B cell (primary cell): ENCODE measurements at regions not wholly inside any gene's neighbourhood (a gene's known extent, or its start where the extent isn't known, plus 50 kb on each side); places are given as distances from the start of the nearest gene placed in this dataset.

Experiments used
- ATAC-seq: fragments of 200-7000 bp; cut with Tn5 transposase; one replicate; pipeline ENCODE4 v1.10.0; 2021; ENCODE audit warnings: low read depth, mild to moderate bottlenecking, moderate number of reproducible peaks, moderate library complexity
- CTCF ChIA-PET: fragments of 350-600 bp; sonication (Branson Sonifier 250); formaldehyde crosslinking; loops from one replicate; lab custom pipeline; 2021; ENCODE audit warnings: antibody characterized with exemption, inconsistent platforms; lab: Charles Lee
- POLR2A ChIA-PET: fragments of 350-600 bp; sonication (Branson Sonifier 250); formaldehyde crosslinking; loops from one replicate; lab custom pipeline; 2021; ENCODE audit warnings: antibody characterized with exemption; lab: Charles Lee
- DNase-seq: peaks from one replicate; pipeline ENCODE4 v3.0.0; 2013
- H2AFZ ChIP-seq: 2 replicates; pipeline ENCODE4 v1.6.1; 2012; ENCODE audit warnings: mild to moderate bottlenecking, low read depth, low read length; ENCODE audit not compliant: insufficient read depth, poor library complexity, severe bottlenecking
- H3K27ac ChIP-seq, 2 donors: 1 replicate in 1 of 2; 2 replicates in 1 of 2; pipeline ENCODE4 v1.5.1; 2012 to 2013; ENCODE audit warnings: low read length in 2 of 2, mild to moderate bottlenecking in 2 of 2, moderate library complexity in 1 of 2
- H3K27me3 ChIP-seq, 4 experiments: fragments of 200-600 bp in 1 of 4; sonication (generic) in 1 of 4; replicated peaks in 1 of 4; 1 replicate in 2 of 4; 2 replicates in 2 of 4; pipeline versions ENCODE4 v1.6.1 to v1.7.0; 2013 to 2016; ENCODE audit warnings: low read length in 3 of 4, mild to moderate bottlenecking in 2 of 4, mixed read lengths in 1 of 4, moderate library complexity in 1 of 4; ENCODE audit not compliant: insufficient read depth in 4 of 4, control insufficient read depth in 3 of 4; ENCODE audit errors: control extremely low read depth in 1 of 4
- H3K36me3 ChIP-seq, 2 experiments: replicated peaks in 1 of 2; 1 replicate in 1 of 2; 2 replicates in 1 of 2; pipeline versions ENCODE4 v1.6.1 to v1.7.1; 2013; ENCODE audit warnings: low read length in 1 of 2; ENCODE audit not compliant: insufficient read depth in 2 of 2, control insufficient read depth in 1 of 2; ENCODE audit errors: control extremely low read depth in 1 of 2, extremely low read depth in 1 of 2
- H3K4me1 ChIP-seq, 2 donors: fragments of 200-600 bp in 1 of 2; sonication (generic) in 1 of 2; 1 replicate in 1 of 2; 2 replicates in 1 of 2; pipeline versions ENCODE4 v1.5.1 to v1.6.1; 2013 to 2017; ENCODE audit warnings: low read length in 2 of 2; ENCODE audit not compliant: control insufficient read depth in 2 of 2, insufficient read depth in 2 of 2
- H3K4me2 ChIP-seq: replicated peaks from 2 replicates; pipeline ENCODE3; 2012; ENCODE audit warnings: mild to moderate bottlenecking, low read depth, low read length; ENCODE audit not compliant: poor library complexity, severe bottlenecking
- H3K4me3 ChIP-seq, 5 experiments: fragments of 200-600 bp in 1 of 5; sonication (generic) in 1 of 5; 1 replicate in 3 of 5; 2 replicates in 2 of 5; pipeline versions ENCODE4 v1.5.1 to v1.7.0; 2011 to 2016; ENCODE audit warnings: low read length in 4 of 5, mild to moderate bottlenecking in 4 of 5, low read depth in 2 of 5, control low read depth in 1 of 5, moderate library complexity in 1 of 5; ENCODE audit not compliant: insufficient read depth in 1 of 5; ENCODE audit errors: control extremely low read depth in 1 of 5, extremely low read depth in 1 of 5
- H3K79me2 ChIP-seq: fragments of 200-600 bp; sonication (generic); one replicate; pipeline ENCODE4 v1.6.0; 2016; ENCODE audit warnings: low read length; ENCODE audit not compliant: control insufficient read depth, insufficient read depth
- H3K9ac ChIP-seq: fragments of 200-600 bp; sonication (generic); 2 replicates; pipeline ENCODE4 v1.6.1; 2017; ENCODE audit warnings: mild to moderate bottlenecking, low read length, moderate library complexity
- H3K9me3 ChIP-seq, 3 donors: one replicate each; pipeline versions ENCODE4 v1.6.1 to v1.7.1; 2013; ENCODE audit warnings: low read length in 2 of 3; ENCODE audit not compliant: control insufficient read depth in 2 of 3, insufficient read depth in 1 of 3; ENCODE audit errors: control extremely low read depth in 1 of 3
- H4K20me1 ChIP-seq: 2 replicates; pipeline ENCODE4 v1.6.0; 2012; ENCODE audit warnings: mild to moderate bottlenecking, low read length; ENCODE audit not compliant: insufficient read depth, control insufficient read depth, poor library complexity, severe bottlenecking
- H3K27ac Mint-ChIP-seq: one replicate; pipeline ENCODE4 v1.8.0; 2021; ENCODE audit warnings: mixed read lengths
- H3K27me3 Mint-ChIP-seq: one replicate; pipeline ENCODE4 v1.8.0; 2021; ENCODE audit warnings: mixed read lengths
- H3K4me1 Mint-ChIP-seq: one replicate; pipeline ENCODE4 v1.8.0; 2021; ENCODE audit warnings: mixed read lengths
- H3K4me3 Mint-ChIP-seq: one replicate; pipeline ENCODE4 v1.8.0; 2021; ENCODE audit warnings: mixed read lengths
- H3K9me3 Mint-ChIP-seq: one replicate; pipeline ENCODE4 v1.8.0; 2022; ENCODE audit warnings: mixed read lengths; ENCODE audit not compliant: insufficient read depth
- EZH2 ChIP-seq: IDR thresholded peaks from 2 replicates; pipeline ENCODE4 v1.6.1; 2012; ENCODE audit warnings: borderline replicate concordance, low read depth, mild to moderate bottlenecking, moderate library complexity, low read length; ENCODE audit not compliant: insufficient read depth, poor library complexity, severe bottlenecking
- WGBS: methylation state at CpG from one replicate; pipeline ENCODE4 v1.1.5; 2013; ENCODE audit warnings: missing lambda C conversion rate; ENCODE audit not compliant: insufficient coverage; 5-methylcytosine and 5-hydroxymethylcytosine counted together
- intact Hi-C: fragments of 100-400 bp; cut with micrococcal nuclease; formaldehyde crosslinking; loops from one replicate; pipeline ENCODE4 v1.10.0; 2022
- TF ChIP-seq, protein P1 (sequence below): fragments of 200-600 bp; IDR thresholded peaks from one replicate; pipeline ENCODE4 v1.8.0; 2022; ENCODE audit warnings: antibody characterized with exemption, mild to moderate bottlenecking

DNA sequence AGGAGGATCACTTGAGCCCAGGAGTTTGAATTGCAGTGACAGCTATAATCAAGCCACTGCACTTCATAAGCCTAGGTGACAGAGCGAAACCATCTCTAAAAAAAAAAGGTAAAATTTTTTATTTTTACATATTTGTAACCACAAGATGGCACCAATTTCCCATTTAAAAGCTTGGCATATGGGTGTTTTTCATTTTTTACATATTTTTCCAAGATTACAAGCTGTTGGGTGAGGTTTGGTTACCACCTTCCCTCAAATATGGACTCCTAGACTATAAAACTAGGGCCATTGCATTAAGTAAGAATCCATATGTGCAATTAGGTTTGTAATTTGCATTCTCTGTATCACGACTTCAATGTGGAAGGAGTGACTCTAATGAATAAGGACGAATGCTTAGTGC is 129.3 kb upstream of the ACBD5 start:
- H3K27ac ChIP-seq: no peak overlapping the region
- H3K27me3 ChIP-seq: no peaks in the 10 kb centered on the region
- TF ChIP-seq, protein P1, sequence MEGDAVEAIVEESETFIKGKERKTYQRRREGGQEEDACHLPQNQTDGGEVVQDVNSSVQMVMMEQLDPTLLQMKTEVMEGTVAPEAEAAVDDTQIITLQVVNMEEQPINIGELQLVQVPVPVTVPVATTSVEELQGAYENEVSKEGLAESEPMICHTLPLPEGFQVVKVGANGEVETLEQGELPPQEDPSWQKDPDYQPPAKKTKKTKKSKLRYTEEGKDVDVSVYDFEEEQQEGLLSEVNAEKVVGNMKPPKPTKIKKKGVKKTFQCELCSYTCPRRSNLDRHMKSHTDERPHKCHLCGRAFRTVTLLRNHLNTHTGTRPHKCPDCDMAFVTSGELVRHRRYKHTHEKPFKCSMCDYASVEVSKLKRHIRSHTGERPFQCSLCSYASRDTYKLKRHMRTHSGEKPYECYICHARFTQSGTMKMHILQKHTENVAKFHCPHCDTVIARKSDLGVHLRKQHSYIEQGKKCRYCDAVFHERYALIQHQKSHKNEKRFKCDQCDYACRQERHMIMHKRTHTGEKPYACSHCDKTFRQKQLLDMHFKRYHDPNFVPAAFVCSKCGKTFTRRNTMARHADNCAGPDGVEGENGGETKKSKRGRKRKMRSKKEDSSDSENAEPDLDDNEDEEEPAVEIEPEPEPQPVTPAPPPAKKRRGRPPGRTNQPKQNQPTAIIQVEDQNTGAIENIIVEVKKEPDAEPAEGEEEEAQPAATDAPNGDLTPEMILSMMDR: peak; percentile 43
- no peak for TF ChIP-seq EZH2
- POLR2A ChIA-PET: no interaction called here
- H3K79me2 ChIP-seq: no peaks in the 10 kb centered on the region
- no peaks in the 10 kb centered on the region for H3K27me3 Mint-ChIP-seq
- no peak overlapping the region for H3K4me3 Mint-ChIP-seq
- DNase-seq (peak; percentile 21), ATAC-seq (no peak)
- WGBS: 100% methylated on average over 1 of the region's 3 CpGs
- peaks cover 10% of the 10 kb centered on the region for H3K4me1 Mint-ChIP-seq
- CTCF ChIA-PET: interaction anchor here (0.6 to 1.6 kb wide), 4 partner anchors 8 to 808 kb away, joined by 3 to 16 read pairs (median 3); no protein-coding TSS in a partner anchor
- peaks cover 0 to 5% of the 10 kb centered on the region in 2 donors for H3K4me1 ChIP-seq
- no peaks in the 10 kb centered on the region for H4K20me1 ChIP-seq
- intact Hi-C loops: loop anchor here (2.0 to 10.0 kb wide), 3 partner anchors 135 to 1012 kb away; partner anchors contain the start of gene RAB18
- no peak overlapping the region for H3K4me3 ChIP-seq
- no peak overlapping the region for H3K27ac Mint-ChIP-seq
- H3K4me2 ChIP-seq: no peak overlapping the region
- H2AFZ ChIP-seq: no peak overlapping the region
- H3K9me3 ChIP-seq: no peaks in the 10 kb centered on the region
- H3K9ac ChIP-seq: no peak overlapping the region
- H3K9me3 Mint-ChIP-seq: no peaks in the 10 kb centered on the region
- H3K36me3 ChIP-seq: no peaks in the 10 kb centered on the region

DNA sequence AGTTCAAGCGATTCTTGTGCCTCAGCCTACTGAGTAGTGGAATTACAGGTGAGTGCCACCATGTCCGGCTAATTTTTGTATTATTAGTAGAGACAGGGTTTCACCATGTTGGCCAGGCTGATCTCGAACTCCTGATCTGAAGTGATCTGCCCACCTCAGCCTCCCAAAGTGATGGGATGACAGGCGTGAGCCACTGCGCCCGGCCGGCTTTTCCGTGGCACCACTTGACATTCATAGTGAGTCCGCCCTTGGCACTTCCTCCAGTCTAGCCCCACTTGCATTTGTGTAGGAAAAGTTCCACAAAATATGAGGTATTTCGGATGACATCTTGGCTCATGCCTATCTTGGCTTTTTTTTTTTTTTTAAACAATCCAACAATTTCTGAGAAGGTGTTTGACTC is 128.1 kb upstream of the ACBD5 start:
- H3K4me3 Mint-ChIP-seq: no peak overlapping the region
- Histone ChIP-seq H3K27me3 (no peaks in the 10 kb centered on the region), H2AFZ (no peak overlapping the region), H3K9ac (no peak overlapping the region), H3K4me1 (peaks cover 0 to 5% of the 10 kb centered on the region in 2 donors), H3K79me2 (no peaks in the 10 kb centered on the region), H3K4me3 (no peak overlapping the region), H3K4me2 (no peak overlapping the region), H3K27ac (no peak overlapping the region), H4K20me1 (no peaks in the 10 kb centered on the region), H3K36me3 (no peaks in the 10 kb centered on the region), H3K9me3 (no peaks in the 10 kb centered on the region)
- H3K27ac Mint-ChIP-seq: no peak overlapping the region
- intact Hi-C loops: loop anchor here (5.0 to 10.0 kb wide), 2 partner anchors 136 to 1014 kb away; partner anchors contain the start of gene RAB18
- ChIA-PET POLR2A (no interaction called here), CTCF (interaction anchor here (1.6 kb wide), 1 partner anchor 9 kb away, joined by 16 read pairs; no protein-coding TSS in a partner anchor)
- DNase-seq (no peak), ATAC-seq (no peak)
- no peaks in the 10 kb centered on the region for H3K27me3 Mint-ChIP-seq
- H3K4me1 Mint-ChIP-seq: peaks cover 10% of the 10 kb centered on the region
- TF ChIP-seq, protein P1: no peak
- TF ChIP-seq EZH2: no peak
- H3K9me3 Mint-ChIP-seq: no peaks in the 10 kb centered on the region
- WGBS: 87% methylated on average over 3 of the region's 10 CpGs
